ENCODE measurements at regions not wholly inside any gene's neighbourhood (a gene's known extent, or its start where the extent isn't known, plus 50 kb on each side); places are given as distances from the start of the nearest gene placed in this dataset.

DNA sequence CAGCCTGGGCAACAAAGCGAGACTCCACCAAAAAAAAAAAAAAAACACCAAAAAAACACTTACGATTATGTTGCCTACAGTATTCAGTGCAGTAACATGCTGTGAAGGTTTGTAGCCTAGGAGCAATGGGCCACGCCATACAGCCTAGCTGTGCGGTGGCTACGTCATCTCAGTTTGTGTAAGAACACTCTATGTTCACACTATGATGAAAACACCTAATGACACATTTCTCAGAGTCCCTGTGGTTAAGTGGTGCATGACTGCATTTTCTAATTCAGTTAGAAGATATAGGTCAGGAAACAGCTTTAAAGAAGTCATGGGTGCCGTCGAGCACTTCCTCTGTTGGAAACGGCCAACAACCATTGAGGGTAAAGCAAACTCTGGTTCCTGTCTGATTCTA is 75.7 kb upstream of the ANO1 start:
- no peak for DNase-seq

DNA sequence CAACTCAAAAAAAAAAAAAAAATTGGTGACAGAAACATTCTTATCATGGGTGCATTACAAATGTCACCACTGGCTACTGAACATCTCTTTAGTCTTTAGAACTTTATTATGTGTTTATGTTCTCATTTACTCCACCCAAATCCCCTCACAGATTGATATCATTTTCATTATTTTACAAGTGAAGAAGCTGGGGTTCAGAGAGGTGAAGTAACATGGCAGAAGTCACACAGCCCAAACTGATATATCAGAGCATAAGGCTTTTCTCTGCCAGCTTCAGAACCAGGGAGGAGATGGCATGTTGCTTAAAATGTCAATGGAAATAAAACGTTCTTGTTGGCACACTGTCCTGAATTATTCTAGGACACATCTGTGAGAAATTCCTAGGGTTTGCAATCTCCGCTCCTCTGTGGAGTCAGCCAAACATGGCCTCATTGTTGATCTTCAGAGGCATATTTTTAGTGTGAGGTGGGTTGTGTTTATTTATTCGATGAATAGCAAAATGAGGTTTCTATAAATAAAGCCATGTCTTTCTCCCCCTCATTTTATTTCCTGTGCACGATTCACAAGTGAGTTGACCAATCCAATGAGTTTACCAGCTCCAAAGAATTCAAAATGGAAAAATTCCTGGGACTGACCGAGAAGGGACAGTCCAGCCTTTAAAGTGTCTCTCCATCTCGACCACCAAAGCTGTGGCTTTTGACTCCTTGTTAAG is 72.9 kb upstream of the ANO1 start:
- DNase-seq: peak; percentile 65

DNA sequence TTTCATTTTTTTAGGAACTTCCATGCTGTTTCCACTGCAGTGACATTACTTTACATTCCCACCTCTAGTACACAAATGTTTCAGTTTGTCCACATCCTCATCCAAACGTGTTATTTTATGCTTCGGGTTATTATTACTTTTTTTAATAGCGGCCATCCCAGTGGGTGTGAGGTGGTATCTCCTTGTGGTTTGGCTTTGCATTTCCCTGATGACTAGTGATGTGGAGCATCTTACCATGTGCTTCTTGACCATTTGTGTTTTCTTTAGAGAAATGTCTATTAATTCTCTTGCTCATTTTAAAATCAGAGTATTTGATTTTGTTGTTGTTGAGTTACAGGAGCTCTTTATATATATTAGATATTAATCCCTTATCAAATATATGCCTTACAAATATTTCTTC is 70.3 kb upstream of the ANO1 start:
- DNase-seq: no peak

DNA sequence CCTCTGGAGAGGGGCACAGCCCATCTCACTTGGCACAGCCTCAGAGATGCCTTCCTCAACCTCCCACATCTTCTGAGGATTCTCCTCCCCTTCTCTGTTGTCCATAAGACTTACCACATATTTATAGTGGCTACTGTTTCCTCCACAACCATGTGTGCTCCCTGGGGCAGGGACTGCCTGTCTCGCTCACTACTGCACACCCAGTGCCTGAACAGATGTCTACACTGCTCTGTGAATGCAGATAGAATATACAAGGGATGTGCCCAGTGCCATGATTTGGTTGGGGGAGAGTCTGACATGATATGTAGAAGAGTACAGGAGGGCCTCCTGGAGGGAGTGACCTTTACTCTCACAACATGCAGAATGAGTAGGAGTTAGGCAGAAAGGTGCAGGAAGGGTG is 67.3 kb upstream of the ANO1 start:
- DNase-seq: no peak

DNA sequence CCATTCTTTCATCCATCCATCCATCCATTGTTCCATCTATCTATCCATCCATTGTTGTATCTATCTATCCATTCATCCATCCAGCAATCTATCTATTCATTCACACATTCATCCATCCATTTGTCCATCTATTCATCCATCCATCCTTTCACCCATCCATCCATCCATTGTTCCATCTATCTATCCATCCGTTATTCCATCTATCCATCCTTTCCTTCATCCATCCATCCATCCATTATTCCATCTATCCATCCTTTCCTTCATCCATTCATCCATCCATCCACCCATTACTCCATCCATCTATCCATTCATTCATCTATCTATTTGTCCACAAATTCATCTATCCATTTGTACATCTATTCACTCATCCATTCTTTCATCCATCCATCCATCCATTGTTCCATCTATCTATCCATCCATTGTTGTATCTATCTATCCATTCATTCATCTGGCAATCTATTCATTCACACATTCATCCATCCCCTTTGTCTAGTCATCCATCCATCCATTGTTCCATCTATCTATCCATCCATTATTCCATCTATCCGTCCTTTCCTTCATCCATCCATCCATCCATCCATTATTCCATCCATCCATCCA is 65.9 kb upstream of the ANO1 start:
- DNase-seq: no peak

DNA sequence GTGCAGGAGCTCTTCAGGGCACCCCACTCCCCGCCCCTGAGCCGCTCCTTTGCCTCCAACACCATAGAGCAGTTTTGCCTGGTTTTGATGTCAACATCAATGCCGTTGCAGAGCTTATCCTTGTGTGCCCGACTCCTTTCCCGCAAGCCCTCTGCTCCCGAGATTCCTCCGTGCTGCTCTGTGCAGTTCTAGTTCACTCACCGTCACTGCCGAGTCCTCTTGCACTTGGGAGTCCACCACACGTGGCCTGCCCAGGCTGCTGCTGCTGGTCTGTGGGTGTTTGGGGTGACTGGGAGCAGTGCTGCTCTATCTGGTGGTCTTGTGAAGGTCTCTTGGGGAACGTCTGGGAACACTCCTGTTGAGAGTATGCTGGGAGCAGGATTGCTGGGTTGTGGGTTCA is 63.8 kb upstream of the ANO1 start:
- DNase-seq: no peak

DNA sequence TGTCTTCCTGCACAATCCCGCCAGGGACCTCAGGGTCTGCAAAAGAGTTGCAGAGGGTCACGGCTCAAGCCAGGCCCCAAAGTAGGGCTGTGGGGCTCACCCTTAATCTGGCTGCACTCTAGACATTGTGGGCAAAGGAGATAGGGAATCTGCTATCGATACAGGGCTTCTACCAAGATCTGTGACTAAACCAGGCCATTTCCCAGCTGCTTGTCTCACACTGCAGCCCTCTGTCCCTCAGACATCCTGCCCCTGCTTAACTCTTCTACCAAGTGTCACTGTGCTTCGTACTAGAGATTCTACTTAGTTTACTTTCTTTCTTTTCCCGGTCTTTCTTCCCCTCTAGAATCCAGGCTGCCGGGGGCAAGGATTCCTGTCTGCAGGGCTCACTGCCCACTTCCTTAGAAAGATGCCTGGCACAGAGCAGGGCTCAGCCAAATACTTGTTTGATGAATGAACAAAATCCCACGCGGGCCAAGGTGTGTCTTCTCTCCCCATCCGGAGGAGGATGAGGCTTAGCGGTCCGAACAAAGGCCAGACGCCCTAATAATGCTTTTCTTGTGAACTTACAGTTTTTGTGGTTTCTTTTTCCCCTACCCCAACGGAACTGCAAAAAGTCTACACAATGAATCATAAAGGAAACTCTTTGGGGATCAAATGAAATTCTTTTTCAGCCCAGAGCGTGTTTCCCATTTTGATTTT is 61.3 kb upstream of the ANO1 start:
- DNase-seq: peak; percentile 88

DNA sequence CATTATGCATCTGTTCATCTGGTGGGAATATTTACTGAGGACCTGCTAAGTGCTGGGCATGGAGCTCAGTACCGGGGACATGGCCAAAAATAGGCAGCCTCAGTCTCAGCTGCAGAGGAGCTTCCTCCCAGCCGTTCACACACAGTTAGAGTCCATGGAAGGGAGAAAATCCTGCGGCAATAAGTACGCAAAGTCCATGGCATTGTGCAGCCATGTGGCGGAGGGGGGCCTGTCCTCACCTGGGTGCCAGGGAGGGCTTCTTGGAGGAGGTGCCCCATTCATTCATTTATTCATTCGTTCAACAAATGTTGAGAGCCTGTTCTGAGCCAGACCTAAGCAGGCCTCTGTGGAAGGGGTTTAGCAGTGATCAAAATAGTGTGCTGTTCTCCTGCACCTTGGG is 59.3 kb upstream of the ANO1 start:
- DNase-seq: no peak

DNA sequence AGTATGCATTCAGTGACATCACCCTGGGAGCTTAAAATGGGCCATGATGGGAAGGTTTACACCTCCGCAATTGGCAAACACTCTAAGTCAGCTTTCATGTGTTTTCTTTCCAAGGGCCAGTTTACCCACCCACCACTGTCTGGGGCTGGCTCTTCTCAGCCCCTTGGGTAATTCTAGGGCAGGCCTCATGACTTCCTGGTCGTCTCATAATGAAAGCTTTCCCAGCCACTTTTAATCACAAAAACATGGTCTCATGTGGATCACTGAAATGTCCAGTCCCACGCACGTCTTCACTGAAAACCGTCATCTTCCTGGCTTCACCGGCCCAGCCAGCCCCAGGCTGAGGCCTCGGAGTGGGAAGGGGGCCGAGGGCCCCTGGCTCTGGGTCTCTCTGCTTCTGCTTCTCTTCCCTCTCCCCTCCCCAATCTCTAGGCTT is 58.5 kb upstream of the ANO1 start:
- DNase-seq: no peak

DNA sequence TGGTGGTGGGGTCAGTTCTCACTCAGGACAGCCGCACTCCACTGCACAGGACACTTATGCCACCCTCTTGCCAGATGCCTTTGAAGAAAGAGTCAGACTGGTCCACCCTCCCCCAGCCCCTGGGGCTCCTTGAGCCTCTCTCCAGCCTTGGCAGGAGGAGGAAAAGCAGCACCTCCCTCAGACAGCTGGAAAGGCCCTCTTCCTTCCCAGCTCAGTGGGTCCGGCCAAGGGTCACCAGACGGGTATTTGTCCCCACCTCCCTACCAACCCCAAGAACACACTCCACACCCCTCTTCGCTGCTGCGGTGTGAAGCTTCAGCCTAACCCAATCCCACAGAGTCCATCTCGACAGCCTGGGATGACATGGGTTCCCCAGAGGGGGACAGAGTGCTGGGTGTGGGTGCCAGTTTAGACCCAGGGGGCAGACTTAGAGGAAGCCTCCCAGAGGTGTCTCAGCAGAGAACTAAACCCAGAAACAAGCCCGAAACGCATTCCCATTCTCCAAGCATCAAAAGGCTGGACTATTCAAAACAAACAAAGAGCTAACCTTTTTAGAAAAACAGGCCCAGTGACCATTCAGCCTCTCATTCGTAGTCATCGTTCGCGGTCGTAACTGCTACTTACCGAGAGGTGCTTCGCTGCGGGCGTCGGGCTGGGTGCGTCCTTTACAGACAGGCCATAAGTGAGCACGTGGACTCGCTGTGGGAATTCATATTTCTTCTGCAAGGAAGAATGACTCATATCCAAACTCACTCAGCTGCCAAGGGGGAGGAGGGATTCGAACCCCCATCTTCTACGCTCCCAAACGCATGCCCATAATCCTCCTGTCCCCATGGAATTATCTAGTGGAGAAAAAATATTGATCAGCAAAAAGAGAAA is 57.5 kb upstream of the ANO1 start:
- DNase-seq: no peak

DNA sequence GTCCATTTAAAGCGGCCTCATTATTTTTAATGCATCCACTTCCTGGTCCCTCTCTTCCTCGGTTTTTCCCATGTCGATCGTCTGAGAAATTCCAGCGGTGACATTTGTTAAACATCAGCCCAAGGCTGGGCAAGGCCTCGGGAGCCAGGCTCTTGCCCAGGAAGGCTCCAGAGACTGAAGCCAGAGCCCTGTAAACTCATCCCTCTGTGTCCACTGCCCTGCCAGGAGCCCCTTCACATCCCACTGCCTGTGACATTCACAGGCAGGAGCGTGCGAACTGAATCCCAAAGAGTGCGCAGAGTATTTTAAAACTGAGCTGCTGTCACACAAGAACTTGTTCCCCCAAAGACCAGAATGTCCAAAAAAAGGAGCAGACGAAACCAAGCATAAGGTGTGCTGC is 56.5 kb upstream of the ANO1 start:
- no peak for DNase-seq

DNA sequence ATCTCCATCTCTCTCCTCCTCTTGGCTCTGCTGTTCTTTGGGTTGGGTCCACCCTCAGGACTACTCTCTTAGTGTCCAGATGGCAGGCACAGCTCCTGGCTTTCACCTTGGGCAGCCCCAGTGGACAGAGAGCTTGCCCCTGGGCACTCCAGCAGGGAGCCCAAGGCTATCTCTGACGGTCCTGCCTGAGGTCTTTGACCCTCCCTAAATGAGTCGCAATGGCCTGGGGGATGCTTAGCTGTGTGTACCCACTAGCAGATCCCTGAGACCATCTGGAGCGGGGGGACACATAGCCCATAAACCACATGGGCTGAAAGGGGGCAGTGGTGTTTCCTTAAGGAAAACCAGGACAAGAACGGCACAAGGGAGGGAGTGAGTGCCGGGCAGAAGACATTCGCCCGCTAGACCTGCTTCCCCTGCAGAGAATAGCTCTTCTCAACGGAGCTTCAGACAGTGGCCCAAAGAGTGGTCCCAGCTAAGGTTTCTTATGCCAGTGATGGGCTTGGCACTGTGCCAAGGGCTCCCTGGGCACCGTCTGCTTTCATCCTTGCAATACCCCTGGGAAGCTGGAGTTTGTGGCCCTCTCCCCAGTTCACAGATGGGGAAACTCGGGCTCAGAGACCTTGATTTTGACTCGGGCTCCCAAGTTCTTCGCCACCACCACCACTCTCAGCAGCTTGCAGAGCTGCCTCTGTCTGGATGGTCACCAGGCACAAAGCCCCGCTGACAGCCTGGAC is 53.9 kb upstream of the ANO1 start:
- no peak for DNase-seq

DNA sequence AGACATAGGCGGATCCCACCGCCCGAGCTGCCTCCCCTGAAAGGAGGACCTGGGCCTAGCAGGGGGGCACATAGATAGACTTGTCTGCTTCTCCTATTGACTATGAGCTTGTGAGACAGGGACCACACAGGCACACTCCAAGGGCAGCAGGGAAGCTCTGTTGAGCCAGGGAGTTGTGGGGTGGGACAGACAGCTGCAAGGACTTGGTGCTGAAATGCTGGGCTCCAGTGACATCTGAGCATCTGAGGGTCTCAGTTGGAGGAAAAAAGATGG is 53.4 kb upstream of the ANO1 start:
- no peak for DNase-seq

DNA sequence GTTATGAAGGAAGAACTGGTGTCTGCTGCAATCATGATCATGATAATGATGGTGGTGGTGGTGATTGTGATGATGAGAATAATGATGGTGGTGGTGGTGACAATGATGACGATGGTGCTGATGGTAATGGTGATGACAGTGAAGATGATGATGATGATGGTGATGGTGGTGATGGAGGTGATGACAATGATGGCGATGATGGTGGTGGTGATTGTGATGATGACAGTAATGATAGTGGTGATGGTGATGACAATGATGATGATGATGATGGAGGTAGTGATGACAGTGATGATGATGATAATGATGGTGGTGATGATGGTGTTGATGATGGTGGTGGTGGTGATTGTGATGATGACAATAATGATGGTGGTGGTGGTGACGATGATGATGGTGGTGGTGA is 52.8 kb upstream of the ANO1 start:
- no peak for DNase-seq

DNA sequence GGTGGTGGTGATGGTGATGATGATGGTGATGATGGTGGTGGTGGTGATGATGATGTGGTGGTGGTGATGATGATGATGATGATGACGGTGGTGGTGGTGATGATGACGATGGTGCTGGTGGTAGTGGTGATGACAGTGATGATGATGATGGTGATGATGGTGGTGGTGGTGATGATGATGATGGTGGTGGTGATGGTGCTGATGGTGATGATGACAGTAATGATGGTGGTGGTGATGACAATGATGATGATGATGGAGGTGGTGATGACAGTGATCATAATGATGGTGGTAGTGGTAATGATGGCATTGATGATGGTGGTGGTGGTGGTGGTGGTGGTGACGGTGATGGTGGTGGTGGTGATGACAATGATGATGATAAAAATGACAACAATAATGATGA is 52.1 kb upstream of the ANO1 start:
- DNase-seq: no peak

DNA sequence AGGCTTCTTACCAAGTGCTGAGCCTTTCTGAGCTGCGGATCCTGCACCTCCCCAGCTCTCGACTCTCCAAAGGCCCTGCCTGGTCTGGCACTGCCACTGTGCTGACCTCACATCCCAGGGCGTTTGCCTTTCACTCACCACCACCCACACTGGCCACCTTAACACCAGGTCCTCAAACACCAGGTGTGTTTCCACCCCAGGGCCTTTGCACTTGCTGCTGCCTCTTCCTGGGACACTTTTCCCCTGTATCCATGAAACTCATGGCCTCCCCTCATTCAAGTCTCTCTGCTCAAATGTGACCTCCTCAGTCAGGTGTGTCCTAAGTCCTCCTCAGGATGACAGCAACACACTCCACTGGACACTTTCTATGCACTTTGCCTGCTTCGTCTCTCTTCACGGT is 51.4 kb upstream of the ANO1 start:
- DNase-seq: no peak

DNA sequence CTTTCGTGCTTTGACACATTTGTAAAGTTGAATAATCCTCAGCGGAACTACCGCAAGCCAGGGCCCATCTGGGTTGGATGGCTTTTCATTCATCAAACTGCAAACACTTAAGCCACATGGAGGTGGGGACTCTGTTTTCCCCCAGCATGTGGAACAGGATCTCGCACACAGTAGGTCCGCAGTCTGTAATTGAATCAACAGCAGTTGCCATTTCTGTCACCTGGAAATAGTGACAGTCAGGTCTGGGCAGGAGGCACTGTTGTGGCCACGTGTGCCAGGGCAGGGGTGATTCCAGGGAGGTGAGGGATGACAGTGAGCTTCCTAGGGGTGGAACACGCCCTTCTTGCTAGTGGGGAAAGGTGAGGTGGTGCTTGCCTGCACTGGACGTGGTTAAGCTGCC is 50.7 kb upstream of the ANO1 start:
- no peak for DNase-seq

DNA sequence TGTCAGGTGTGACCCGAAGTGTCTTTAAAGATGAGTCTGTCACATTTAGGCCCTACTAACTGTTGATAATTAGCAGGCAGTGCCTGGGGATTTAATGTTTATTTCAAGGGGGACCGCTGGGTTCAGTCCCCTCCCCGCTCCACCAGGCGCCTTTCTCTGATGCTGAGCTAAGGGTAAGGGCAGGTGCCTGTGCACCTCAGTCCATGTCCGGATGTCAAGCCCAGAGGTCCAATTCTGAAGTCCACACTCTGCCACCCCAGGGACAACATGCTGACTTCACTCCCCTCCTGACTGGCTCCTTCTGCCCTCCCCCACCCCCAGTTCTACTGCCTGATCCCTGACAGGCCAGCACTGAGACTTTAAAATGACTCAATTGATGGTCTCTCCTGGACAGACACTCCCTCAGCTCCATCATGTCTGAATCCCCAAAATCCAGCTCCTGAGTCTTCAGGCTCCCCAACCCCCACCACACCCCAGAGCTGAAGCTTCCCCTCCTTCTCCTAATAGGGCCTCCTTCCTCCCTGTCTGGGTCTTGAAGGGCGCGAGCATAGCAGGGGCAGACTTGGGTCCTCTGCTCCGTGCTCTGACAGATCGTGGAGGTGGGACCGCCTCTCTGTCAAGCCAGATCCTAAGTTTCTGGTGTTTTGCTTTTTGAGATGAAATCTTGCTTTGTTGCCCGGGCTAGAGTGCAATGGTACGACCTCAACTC is 49.8 kb upstream of the ANO1 start:
- no peak for DNase-seq

Measured in EL (cell line).